GM12875 (cell line): ENCODE measurements at regions not wholly inside any gene's neighbourhood (a gene's known extent, or its start where the extent isn't known, plus 50 kb on each side); places are given as distances from the start of the nearest gene placed in this dataset.

Experiments
- H3K4me3 ChIP-seq: one replicate; pipeline ENCODE4 v1.5.1; 2011; ENCODE audit warnings: low read depth, low read length, control low read depth
- CTCF ChIP-seq: IDR thresholded peaks from 2 replicates; pipeline ENCODE4 v1.5.1; 2011; ENCODE audit warnings: low read depth, mild to moderate bottlenecking, control low read depth, inconsistent platforms, low read length, moderate library complexity, borderline replicate concordance; ENCODE audit not compliant: insufficient read depth

GRCh38 chr21:14734191-14734590 is 188.1 kb upstream of the SAMSN1 start:
- H3K4me3 ChIP-seq = no peak overlapping the region

GRCh38 chr21:14725219-14725618 is 179.1 kb upstream of the SAMSN1 start:
- no peak overlapping the region for H3K4me3 ChIP-seq
- TF ChIP-seq CTCF = no peak

More at GRCh38 chr21:14734191-14734590, 188.1 kb upstream of the SAMSN1 start:
- no peak for TF ChIP-seq CTCF

GRCh38 chr21:14722841-14723483 is 176.8 kb upstream of the SAMSN1 start:
- no peak for TF ChIP-seq CTCF
- no peak overlapping the region for H3K4me3 ChIP-seq

GRCh38 chr21:14720237-14720636 is 174.1 kb upstream of the SAMSN1 start:
- no peak overlapping the region for H3K4me3 ChIP-seq
- TF ChIP-seq CTCF = no peak

- H3K4me3 ChIP-seq = no peak overlapping the region
- no peak for TF ChIP-seq CTCF
Measured at GRCh38 chr21:14718951-14719350, 172.8 kb upstream of the SAMSN1 start.

GRCh38 chr21:14716761-14717396 is 170.8 kb upstream of the SAMSN1 start:
- no peak overlapping the region for H3K4me3 ChIP-seq
- no peak for TF ChIP-seq CTCF

GRCh38 chr21:14713109-14713508 is 167.0 kb upstream of the SAMSN1 start:
- TF ChIP-seq CTCF = no peak
- H3K4me3 ChIP-seq = no peak overlapping the region
